Activated B cell treated with CpG ODN at 0.5 μM for 24 hours (primary cell): ENCODE measurements at regions not wholly inside any gene's neighbourhood (a gene's known extent, or its start where the extent isn't known, plus 50 kb on each side); places are given as distances from the start of the nearest gene placed in this dataset.

Source experiments
- ATAC-seq: fragments of 200-7000 bp; cut with Tn5 transposase; one replicate; pipeline ENCODE4 v1.10.0; 2021; ENCODE audit warnings: low read depth, mild to moderate bottlenecking, moderate library complexity
- CTCF ChIA-PET: fragments of 350-600 bp; sonication (Branson Sonifier 250); formaldehyde crosslinking; loops from one replicate; lab custom pipeline; 2021; ENCODE audit warnings: antibody characterized with exemption; lab: Charles Lee
- POLR2A ChIA-PET: fragments of 350-600 bp; sonication (Branson Sonifier 250); formaldehyde crosslinking; loops from one replicate; lab custom pipeline; 2021; ENCODE audit warnings: antibody characterized with exemption; lab: Charles Lee
- DNase-seq: peaks from one replicate; pipeline ENCODE4 v3.0.0; 2022
- H3K27ac Mint-ChIP-seq: one replicate; pipeline ENCODE4 v1.8.0; 2020; ENCODE audit warnings: mixed read lengths
- H3K27me3 Mint-ChIP-seq: one replicate; pipeline ENCODE4 v1.8.0; 2021; ENCODE audit warnings: mixed read lengths
- H3K36me3 Mint-ChIP-seq: one replicate; pipeline ENCODE4 v1.8.0; 2021; ENCODE audit warnings: low read depth, mixed read lengths
- H3K4me1 Mint-ChIP-seq: one replicate; pipeline ENCODE4 v1.8.0; 2021; ENCODE audit warnings: mixed read lengths
- H3K4me3 Mint-ChIP-seq: one replicate; pipeline ENCODE4 v1.8.0; 2020; ENCODE audit warnings: mild to moderate bottlenecking, mixed read lengths
- H3K9me3 Mint-ChIP-seq: one replicate; pipeline ENCODE4 v1.8.0; 2020; ENCODE audit warnings: mixed read lengths
- CTCF ChIP-seq: fragments of 200-600 bp; IDR thresholded peaks from one replicate; pipeline ENCODE4 v1.8.0; 2022; ENCODE audit warnings: antibody characterized with exemption, mild to moderate bottlenecking
- intact Hi-C: fragments of 100-400 bp; cut with micrococcal nuclease; formaldehyde crosslinking; loops from one replicate; pipeline ENCODE4 v1.15.1; 2024

DNA sequence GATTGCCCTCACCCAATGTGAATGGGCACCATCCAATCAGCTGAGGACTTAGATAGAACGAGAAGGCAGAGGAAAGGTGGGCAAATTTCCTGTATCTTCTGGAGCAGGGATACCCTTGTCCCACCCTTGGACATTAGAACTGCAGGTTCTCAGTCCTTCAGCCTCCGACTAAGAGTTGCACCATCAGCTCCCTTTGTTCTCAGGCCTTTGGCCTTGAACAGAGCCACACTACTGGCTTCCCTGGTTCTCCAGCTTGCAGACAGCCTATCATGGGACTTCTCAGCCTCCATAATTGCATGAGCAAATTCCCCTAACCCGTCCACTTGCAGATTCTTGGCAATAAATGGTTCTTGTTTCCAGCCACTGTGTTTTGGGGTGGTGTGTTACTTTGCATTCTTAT lies 102.4 kb downstream of the LSM3 start:
- Mint-ChIP-seq H3K27me3 (peaks cover 13% of the 10 kb centered on the region), H3K27ac (no peak overlapping the region), H3K4me3 (no peak overlapping the region), H3K9me3 (no peaks in the 10 kb centered on the region), H3K4me1 (no peaks in the 10 kb centered on the region), H3K36me3 (no peaks in the 10 kb centered on the region)
- intact Hi-C loops: no loop called here
- no peak for TF ChIP-seq CTCF
- CTCF ChIA-PET: interaction anchor here (1.0 kb wide), 1 partner anchor 181 kb away, joined by 3 read pairs; no protein-coding TSS in a partner anchor
- no peak for ATAC-seq
- no peak for DNase-seq
- POLR2A ChIA-PET: no interaction called here

DNA sequence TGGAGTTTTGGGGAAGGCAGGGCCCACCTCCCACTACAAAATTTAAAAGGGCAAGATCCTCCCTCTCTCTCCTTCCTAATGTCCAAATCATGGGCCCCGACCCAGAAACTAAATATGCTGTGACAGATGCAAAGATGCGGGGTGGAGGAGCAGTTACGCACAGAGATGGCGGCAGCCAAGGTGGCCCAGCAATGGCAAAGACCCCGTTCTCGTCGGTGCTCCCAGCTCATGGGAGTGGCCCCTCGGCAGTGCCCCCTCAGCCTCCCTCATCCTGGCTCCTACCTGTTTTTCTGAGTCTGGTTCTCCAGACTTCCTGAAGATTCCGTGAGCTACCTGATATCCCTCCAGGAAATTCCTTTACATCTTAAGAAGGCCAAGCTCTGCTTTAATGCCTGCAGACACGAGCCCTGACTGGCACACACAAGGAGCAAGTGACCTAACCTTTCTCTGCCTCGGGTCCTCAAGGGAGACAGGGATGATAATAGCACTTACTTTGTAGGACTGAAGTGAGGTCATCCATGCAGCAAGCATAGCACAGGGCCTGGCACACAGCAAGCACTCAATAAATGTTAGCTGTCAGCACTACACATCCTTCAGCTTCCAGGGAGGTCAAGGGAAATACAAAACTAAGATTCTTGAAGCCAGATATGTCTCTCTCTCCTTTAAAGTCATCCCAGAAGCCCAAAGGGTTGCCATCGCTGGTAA lies 103.5 kb downstream of the LSM3 start:
- Mint-ChIP-seq H3K4me1 (no peaks in the 10 kb centered on the region), H3K36me3 (no peaks in the 10 kb centered on the region), H3K27me3 (peaks cover 13% of the 10 kb centered on the region), H3K27ac (no peak overlapping the region), H3K4me3 (no peak overlapping the region), H3K9me3 (no peaks in the 10 kb centered on the region)
- TF ChIP-seq CTCF: no peak
- DNase-seq (no peak), ATAC-seq (no peak)
- POLR2A ChIA-PET: no interaction called here
- CTCF ChIA-PET: interaction anchor here (1.0 kb wide), 1 partner anchor 179 kb away, joined by 3 read pairs; no protein-coding TSS in a partner anchor
- intact Hi-C loops: no loop called here

DNA sequence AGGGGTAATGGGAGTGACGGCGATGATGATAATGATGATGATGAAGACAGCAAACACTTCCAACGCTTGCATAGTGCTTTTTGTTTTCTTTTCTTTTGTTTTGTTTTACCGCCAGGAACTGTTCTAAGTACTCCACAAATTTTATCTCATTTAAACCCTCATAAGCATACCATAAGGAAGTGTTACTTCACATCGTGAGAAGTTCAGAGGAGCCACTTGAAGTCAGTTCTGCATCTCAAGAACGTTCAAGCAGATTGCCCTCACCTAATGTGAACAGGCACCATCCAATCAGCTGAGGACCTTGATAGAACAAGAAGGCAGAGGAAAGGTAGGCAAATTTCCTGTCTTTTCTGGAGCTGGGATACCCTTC lies 104.1 kb downstream of the LSM3 start:
- no peak for TF ChIP-seq CTCF
- intact Hi-C loops: no loop called here
- no peak overlapping the region for H3K27ac Mint-ChIP-seq
- H3K4me3 Mint-ChIP-seq: no peak overlapping the region
- no peak for DNase-seq
- no peaks in the 10 kb centered on the region for H3K36me3 Mint-ChIP-seq
- H3K27me3 Mint-ChIP-seq: peaks cover 9% of the 10 kb centered on the region
- H3K4me1 Mint-ChIP-seq: no peaks in the 10 kb centered on the region
- ChIA-PET CTCF (no interaction called here), POLR2A (no interaction called here)
- no peak for ATAC-seq
- H3K9me3 Mint-ChIP-seq: no peaks in the 10 kb centered on the region

GRCh38 chr3:14283092-14283812 lies 104.6 kb downstream of the LSM3 start:
- Mint-ChIP-seq H3K9me3 (no peaks in the 10 kb centered on the region), H3K4me3 (no peak overlapping the region), H3K27ac (no peak overlapping the region), H3K27me3 (peaks cover 8% of the 10 kb centered on the region), H3K36me3 (no peaks in the 10 kb centered on the region), H3K4me1 (no peaks in the 10 kb centered on the region)
- ChIA-PET CTCF (no interaction called here), POLR2A (no interaction called here)
- intact Hi-C loops: no loop called here
- no peak for ATAC-seq
- DNase-seq: no peak
- no peak for TF ChIP-seq CTCF

DNA sequence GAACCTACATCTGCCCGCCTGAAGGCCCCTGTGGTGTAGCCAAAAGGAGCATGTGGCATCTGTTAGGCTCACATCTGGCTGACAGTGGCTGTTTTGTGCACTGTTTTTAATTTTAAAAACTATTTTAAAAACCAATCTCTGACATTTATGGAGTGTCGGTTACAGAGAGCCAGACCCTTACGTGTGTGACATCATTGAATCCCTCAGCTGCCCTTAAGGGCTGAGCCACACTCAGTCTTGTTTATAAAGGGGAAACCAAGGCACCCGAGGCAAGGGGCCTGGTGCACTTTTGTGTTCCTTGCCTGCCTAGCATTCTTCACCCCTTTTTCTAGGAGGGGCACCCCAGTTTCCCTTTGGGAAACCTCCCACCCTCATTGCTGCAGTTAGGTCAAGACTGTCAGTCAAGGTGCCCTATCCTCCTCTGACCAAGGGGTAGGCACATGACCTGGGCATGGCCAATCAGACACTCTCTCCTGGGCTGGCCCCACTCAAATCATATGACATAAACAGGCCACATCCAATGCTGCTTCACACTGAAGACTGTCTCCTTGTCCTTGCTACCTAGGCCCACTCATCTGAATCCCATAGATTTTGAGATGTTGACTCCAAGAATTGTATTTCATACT lies 105.3 kb downstream of the LSM3 start:
- H3K27ac Mint-ChIP-seq: no peak overlapping the region
- ATAC-seq (no peak), DNase-seq (no peak)
- H3K4me1 Mint-ChIP-seq: no peaks in the 10 kb centered on the region
- H3K9me3 Mint-ChIP-seq: no peaks in the 10 kb centered on the region
- H3K4me3 Mint-ChIP-seq: no peak overlapping the region
- peaks cover 7% of the 10 kb centered on the region for H3K27me3 Mint-ChIP-seq
- intact Hi-C loops: no loop called here
- TF ChIP-seq CTCF: no peak
- CTCF ChIA-PET: no interaction called here
- POLR2A ChIA-PET: no interaction called here
- no peaks in the 10 kb centered on the region for H3K36me3 Mint-ChIP-seq
